ENCODE measurements at regions not wholly inside any gene's neighbourhood (a gene's known extent, or its start where the extent isn't known, plus 50 kb on each side); places are given as distances from the start of the nearest gene placed in this dataset.

- no peak for DNase-seq (ENCODE audit: low read depth in 2 of 2)
- TF ChIP-seq CTCF (IDR thresholded peaks at IDR 0.05; ENCODE audit: low read depth, low read length): no peak
- no peak overlapping the region for H3K4me3 ChIP-seq (replicated peaks in 1 of 2; ENCODE audit: low read depth in 2 of 2, low read length in 2 of 2)
These were observed 465.0 kb upstream of the TRIB2 start for GRCh38 chr2:12251749-12252148.

GRCh38 chr2:12253167-12253778 lies 463.5 kb upstream of the TRIB2 start:
- no peak for TF ChIP-seq CTCF (IDR thresholded peaks at IDR 0.05; ENCODE audit: low read depth, low read length)
- no peak for DNase-seq (ENCODE audit: low read depth in 2 of 2)
- no peak overlapping the region for H3K4me3 ChIP-seq (replicated peaks in 1 of 2; ENCODE audit: low read depth in 2 of 2, low read length in 2 of 2)

- DNase-seq (ENCODE audit: low read depth in 2 of 2): no peak
- no peak overlapping the region for H3K4me3 ChIP-seq (replicated peaks in 1 of 2; ENCODE audit: low read depth in 2 of 2, low read length in 2 of 2)
- TF ChIP-seq CTCF (IDR thresholded peaks at IDR 0.05; ENCODE audit: low read depth, low read length): no peak
These were observed 462.4 kb upstream of the TRIB2 start for GRCh38 chr2:12254280-12254860.

GRCh38 chr2:12256206-12256605 lies 460.5 kb upstream of the TRIB2 start:
- DNase-seq (ENCODE audit: low read depth in 2 of 2): no peak
- no peak for TF ChIP-seq CTCF (IDR thresholded peaks at IDR 0.05; ENCODE audit: low read depth, low read length)
- no peak overlapping the region for H3K4me3 ChIP-seq (replicated peaks in 1 of 2; ENCODE audit: low read depth in 2 of 2, low read length in 2 of 2)

GRCh38 chr2:12257476-12257875 lies 459.3 kb upstream of the TRIB2 start:
- H3K4me3 ChIP-seq (replicated peaks in 1 of 2; ENCODE audit: low read depth in 2 of 2, low read length in 2 of 2): no peak overlapping the region
- DNase-seq (ENCODE audit: low read depth in 2 of 2): peak in 1 of 2 donors; percentile 80
- no peak for TF ChIP-seq CTCF (IDR thresholded peaks at IDR 0.05; ENCODE audit: low read depth, low read length)

GRCh38 chr2:12259493-12259892 lies 457.2 kb upstream of the TRIB2 start:
- H3K4me3 ChIP-seq (replicated peaks in 1 of 2; ENCODE audit: low read depth in 2 of 2, low read length in 2 of 2): no peak overlapping the region
- DNase-seq (ENCODE audit: low read depth in 2 of 2): no peak
- no peak for TF ChIP-seq CTCF (IDR thresholded peaks at IDR 0.05; ENCODE audit: low read depth, low read length)

Data from cardiac fibroblast (primary cell).